Activated naive CD8-positive, alpha-beta T cell treated with anti-CD3 and anti-CD28 coated beads, Interleukin-2, amount 50 U/mL, for 16 hours (primary cell): ENCODE measurements at regions not wholly inside any gene's neighbourhood (a gene's known extent, or its start where the extent isn't known, plus 50 kb on each side); places are given as distances from the start of the nearest gene placed in this dataset.
"Not testable (repeated sequence)": the region's sequence is repeated elsewhere in the genome, so short reads cannot be mapped to it uniquely, and the experiment has no call there.

ENCODE experiments used
- DNase-seq: peaks from one replicate; pipeline ENCODE4 v3.0.0-alpha.2; 2020; ENCODE audit warnings: low read depth, low spot score

- DNase-seq, result not testable (repeated sequence)
These were observed 321.6 kb downstream of the SH2D4B start for GRCh38 chr10:80859279-80859678.

DNA sequence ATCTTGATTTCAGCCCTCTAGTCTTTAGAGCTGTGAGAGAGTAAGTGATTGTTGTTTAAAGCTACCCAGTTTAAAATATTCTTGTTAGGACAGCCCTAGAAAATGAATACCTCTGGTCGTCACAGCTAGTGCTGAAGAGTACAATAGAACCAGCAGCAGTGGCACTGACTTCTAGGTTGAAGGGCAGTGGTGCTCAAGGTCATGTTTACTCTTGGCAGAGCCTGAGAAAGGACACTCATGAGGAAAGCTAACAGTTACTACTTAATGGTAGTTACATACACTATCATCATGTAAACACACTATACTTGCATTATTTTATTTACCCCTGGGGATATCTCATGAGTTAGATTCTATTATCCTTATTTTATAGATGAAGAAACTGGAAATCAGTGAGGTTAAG is 323.0 kb downstream of the SH2D4B start:
- no peak for DNase-seq

GRCh38 chr10:80861882-80862281 is 324.2 kb downstream of the SH2D4B start:
- no peak for DNase-seq

GRCh38 chr10:80870282-80870681 is 332.6 kb downstream of the SH2D4B start:
- no peak for DNase-seq

- no peak for DNase-seq
These were observed 333.4 kb downstream of the SH2D4B start for GRCh38 chr10:80871083-80871482.

- DNase-seq, result no peak
These were observed 340.6 kb downstream of the SH2D4B start for GRCh38 chr10:80878330-80878729.

DNA sequence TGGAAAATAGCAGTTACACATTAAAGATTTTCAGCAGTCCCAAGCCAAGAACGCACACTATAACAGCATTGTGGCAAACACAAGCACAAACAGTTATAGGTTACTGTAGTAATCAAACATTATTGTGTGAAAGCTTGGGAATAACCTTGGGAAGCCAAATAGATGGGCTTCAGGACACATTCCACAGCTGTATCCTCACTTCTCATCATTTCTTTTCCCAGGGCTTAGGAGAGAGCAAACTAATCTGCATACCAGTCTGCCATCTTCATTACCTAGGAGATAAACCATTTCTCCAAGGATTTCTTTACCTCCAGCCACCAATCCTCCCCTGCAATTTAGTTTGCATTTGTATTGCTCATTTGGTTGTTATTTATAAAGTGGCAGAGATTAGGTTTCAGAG is 352.4 kb downstream of the SH2D4B start:
- DNase-seq, result no peak

- DNase-seq, result no peak
These were observed 355.6 kb downstream of the SH2D4B start for GRCh38 chr10:80893256-80893655.

DNA sequence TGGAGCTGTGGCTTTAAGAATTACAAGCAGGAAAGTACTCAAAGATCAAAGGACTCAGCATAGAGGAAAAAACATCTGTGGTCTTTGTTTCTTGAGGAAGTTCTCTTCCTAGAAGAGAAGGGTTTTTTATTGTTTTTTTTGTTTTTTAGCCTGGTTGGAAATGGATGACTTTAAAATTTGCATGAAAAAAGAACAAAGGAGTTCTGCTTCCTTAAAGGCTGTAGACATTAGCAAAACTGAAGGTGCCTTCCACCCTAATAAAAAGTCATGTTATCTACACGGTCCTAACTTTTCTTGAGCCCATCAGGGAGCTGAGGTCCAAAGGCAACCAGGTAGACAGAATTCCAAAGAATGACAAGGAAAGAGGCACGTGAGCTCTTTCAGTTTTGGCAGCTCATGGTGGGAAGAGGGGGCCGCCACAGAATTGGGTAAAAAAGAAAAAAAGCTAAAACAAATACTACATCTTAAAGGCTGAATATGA is 356.6 kb downstream of the SH2D4B start:
- DNase-seq, result no peak

GRCh38 chr10:80894797-80895467 is 357.2 kb downstream of the SH2D4B start:
- DNase-seq, result no peak

GRCh38 chr10:80896076-80896475 is 358.4 kb downstream of the SH2D4B start:
- no peak for DNase-seq

GRCh38 chr10:80896959-80897358 is 359.3 kb downstream of the SH2D4B start:
- no peak for DNase-seq

- no peak for DNase-seq
These were observed 363.0 kb downstream of the SH2D4B start for GRCh38 chr10:80900661-80901060.

DNA sequence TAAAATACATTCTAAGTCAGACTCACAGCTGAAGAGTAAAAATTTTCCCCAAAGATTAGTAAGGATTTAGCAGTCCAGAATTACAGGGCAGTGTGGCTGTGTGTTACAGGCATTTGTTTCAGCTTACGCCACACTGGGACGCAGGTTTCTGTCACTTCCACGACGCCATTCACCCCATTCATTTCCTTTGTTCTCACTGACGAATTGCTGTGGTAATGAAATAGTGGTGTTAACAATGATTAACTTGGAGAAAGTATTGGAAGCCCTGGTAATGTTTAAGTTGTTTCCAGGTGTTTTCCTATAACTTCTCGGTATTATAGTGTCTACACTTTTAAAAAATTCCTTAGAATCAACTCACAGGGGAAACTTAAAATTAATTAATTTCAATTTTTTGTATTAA is 370.9 kb downstream of the SH2D4B start:
- DNase-seq, result no peak

DNA sequence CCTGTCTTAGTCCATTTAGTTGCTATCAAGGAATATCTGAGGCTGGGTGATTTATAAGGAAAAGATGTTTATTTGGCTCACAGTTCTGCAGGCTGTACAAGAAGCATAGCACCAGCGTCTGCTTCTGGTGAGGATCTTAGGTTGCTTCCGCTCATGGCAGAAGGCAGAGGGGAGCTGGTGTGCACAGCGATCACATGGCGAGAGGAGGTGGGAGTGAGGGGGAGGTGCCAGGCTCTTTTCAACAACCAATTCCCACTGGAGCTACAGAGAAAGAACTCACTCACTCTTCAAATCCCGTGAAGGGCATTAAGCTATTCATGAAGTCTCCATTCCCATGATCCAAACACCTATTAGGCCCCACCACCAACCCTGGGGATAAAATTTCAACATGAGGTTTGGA is 371.6 kb downstream of the SH2D4B start:
- DNase-seq, result no peak

DNA sequence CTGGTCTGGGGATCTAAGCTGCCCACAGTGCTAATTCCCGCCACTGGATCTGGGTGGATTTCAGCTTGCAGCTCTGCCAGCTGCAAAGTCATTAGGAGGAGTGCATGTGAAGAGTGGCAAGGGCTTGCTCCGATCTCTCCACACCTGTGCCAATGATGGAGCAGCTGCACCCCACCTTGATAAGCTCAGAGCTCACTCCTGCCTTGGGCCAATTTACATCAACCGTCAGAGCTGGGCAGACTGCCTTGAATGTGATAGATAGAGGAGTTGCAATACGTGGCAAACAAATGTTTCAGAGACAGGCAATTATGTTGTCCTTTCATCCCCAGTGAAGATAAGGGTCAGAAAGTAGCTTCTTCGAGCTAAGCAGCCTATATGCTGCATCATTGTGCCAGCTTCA is 379.9 kb downstream of the SH2D4B start:
- DNase-seq, result no peak

DNA sequence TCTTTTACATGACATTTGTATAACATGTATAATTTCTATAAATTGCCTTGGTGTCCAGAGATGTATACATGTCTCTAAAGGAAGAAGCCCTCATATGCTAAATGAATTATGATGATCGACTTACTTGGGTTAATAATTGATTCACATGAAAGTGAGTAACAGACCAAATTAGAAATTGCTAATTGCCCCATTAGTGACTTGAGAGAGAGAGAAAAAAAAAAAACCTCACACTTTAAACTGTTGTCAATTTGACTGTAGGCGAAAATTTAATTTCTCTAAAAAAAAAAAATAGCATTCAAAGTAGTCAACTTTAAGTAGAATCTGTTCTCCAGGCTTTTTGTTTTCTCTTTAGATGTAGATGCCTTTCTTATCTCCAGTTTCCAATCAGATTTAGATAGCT is 383.3 kb downstream of the SH2D4B start:
- no peak for DNase-seq

- DNase-seq, result no peak
These were observed 386.6 kb downstream of the SH2D4B start for GRCh38 chr10:80924063-80924952.

- DNase-seq, result no peak
These were observed 389.8 kb downstream of the SH2D4B start for GRCh38 chr10:80927419-80928078.

DNA sequence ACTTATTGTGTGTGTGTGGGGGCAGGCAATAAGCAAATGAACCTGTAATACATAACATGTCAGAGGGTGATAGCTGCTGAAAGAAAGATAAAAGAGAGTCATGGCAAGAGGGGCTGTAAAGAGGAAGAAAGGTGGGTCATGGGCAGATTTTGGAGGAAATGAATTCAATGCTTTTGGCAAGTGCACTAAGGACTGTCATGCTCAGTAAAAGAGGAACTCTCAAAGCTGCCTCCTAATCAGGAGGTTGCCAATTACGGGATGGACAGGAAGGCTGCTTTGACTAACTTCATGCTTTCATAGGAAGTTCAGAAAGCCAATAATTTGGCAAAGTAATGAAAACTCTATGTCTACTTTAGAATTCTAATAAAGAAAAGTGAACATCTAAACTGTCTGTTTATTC is 401.2 kb downstream of the SH2D4B start:
- DNase-seq, result no peak

GRCh38 chr10:80945264-80945880 is 407.7 kb downstream of the SH2D4B start:
- DNase-seq, result no peak

DNA sequence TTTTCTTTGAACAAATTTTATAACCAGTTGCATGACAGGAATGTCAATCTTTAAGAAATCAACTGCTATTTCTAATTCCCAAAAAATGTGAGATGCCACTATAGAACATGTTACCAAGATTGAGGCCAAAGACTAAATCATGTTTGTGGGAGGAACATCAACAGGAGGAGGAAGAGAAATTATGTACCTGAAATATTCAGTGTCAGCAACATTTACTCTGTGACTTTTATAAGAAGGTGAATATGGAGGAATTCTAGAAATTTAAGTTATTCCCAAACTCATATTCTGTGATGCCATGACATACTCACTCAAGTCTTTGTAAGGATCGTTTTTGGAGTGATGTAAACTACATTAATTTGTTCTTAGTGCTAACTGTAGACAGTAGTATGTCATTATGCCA is 408.4 kb downstream of the SH2D4B start:
- DNase-seq, result no peak
